GM21367 (cell line): ENCODE measurements at regions not wholly inside any gene's neighbourhood (a gene's known extent, or its start where the extent isn't known, plus 50 kb on each side); places are given as distances from the start of the nearest gene placed in this dataset.

Source experiments
- ATAC-seq: cut with Tn5 transposase; IDR thresholded peaks from one replicate; pipeline ENCODE4 v1.9.1; 2021; ENCODE audit not compliant: unreplicated experiment

GRCh38 chr1:208537198-208537597, 293.0 kb upstream of the PLXNA2 start:
- ATAC-seq: no peak

- ATAC-seq: no peak
Measured at GRCh38 chr1:208538078-208538477, 293.9 kb upstream of the PLXNA2 start.

- no peak for ATAC-seq
Measured at GRCh38 chr1:208538587-208538986, 294.4 kb upstream of the PLXNA2 start.

- ATAC-seq: no peak
Measured at GRCh38 chr1:208540724-208541123, 296.5 kb upstream of the PLXNA2 start.

- peak; percentile 72 for ATAC-seq
Measured at GRCh38 chr1:208541225-208541855, 297.2 kb upstream of the PLXNA2 start.

- ATAC-seq: no peak
Measured at GRCh38 chr1:208542309-208542708, 298.1 kb upstream of the PLXNA2 start.

GRCh38 chr1:208544053-208544452, 299.9 kb upstream of the PLXNA2 start:
- no peak for ATAC-seq

GRCh38 chr1:208544794-208545193, 300.6 kb upstream of the PLXNA2 start:
- peak; percentile 70 for ATAC-seq

GRCh38 chr1:208551024-208551423, 306.8 kb upstream of the PLXNA2 start:
- no peak for ATAC-seq

GRCh38 chr1:208551633-208552320, 307.6 kb upstream of the PLXNA2 start:
- no peak for ATAC-seq

- no peak for ATAC-seq
Measured at GRCh38 chr1:208552928-208553327, 308.7 kb upstream of the PLXNA2 start.

GRCh38 chr1:208556461-208556860, 312.3 kb upstream of the PLXNA2 start:
- ATAC-seq: no peak

- no peak for ATAC-seq
Measured at GRCh38 chr1:208557046-208557722, 313.0 kb upstream of the PLXNA2 start.

GRCh38 chr1:208557723-208558094, 313.5 kb upstream of the PLXNA2 start:
- no peak for ATAC-seq

- ATAC-seq: no peak
Measured at GRCh38 chr1:208559597-208560329, 315.6 kb upstream of the PLXNA2 start.

GRCh38 chr1:208562151-208562960, 318.2 kb upstream of the PLXNA2 start:
- ATAC-seq: no peak

GRCh38 chr1:208564466-208564865, 320.3 kb upstream of the PLXNA2 start:
- no peak for ATAC-seq

- ATAC-seq: no peak
Measured at GRCh38 chr1:208565756-208566440, 321.7 kb upstream of the PLXNA2 start.

GRCh38 chr1:208569181-208569580, 325.0 kb upstream of the PLXNA2 start:
- ATAC-seq: no peak

- ATAC-seq: no peak
Measured at GRCh38 chr1:208570362-208570761, 326.2 kb upstream of the PLXNA2 start.
